H1 (cell line): ENCODE measurements at regions not wholly inside any gene's neighbourhood (a gene's known extent, or its start where the extent isn't known, plus 50 kb on each side); places are given as distances from the start of the nearest gene placed in this dataset.

Experiments
- ASH2L ChIP-seq: fragments of 200-600, 300-600 bp; sonication (generic); IDR thresholded peaks from one replicate; pipeline ENCODE4 v1.7.1; 2017; ENCODE audit warnings: low read length
- EP300 ChIP-seq, 2 experiments: IDR thresholded peaks; 1 replicate in 1 of 2; 2 replicates in 1 of 2; pipeline ENCODE4 v1.6.1; 2011 to 2012; ENCODE audit warnings: low read depth in 2 of 2, low read length in 2 of 2, mild to moderate bottlenecking in 2 of 2, borderline replicate concordance in 1 of 2, inconsistent platforms in 1 of 2, moderate library complexity in 1 of 2
- EZH2 ChIP-seq: fragments of 200-600 bp; sonication (generic); IDR thresholded peaks from 2 replicates; pipeline ENCODE4 v1.7.1; 2012; ENCODE audit warnings: low read depth, mild to moderate bottlenecking, moderate library complexity, low read length, inconsistent platforms; ENCODE audit not compliant: severe bottlenecking
- GABPA ChIP-seq: IDR thresholded peaks from 2 replicates; pipeline ENCODE4 v1.6.1; 2011; ENCODE audit warnings: mild to moderate bottlenecking, low read length, moderate library complexity, borderline replicate concordance; ENCODE audit not compliant: insufficient read depth
- GTF2F1 ChIP-seq: IDR thresholded peaks from 2 replicates; pipeline ENCODE4 v1.6.1; 2012; ENCODE audit warnings: low read depth, low read length, improper control_type of control experiment, borderline replicate concordance
- SIN3A ChIP-seq, 2 experiments: IDR thresholded peaks in 1 of 2; conservative IDR thresholded peaks in 1 of 2; 2 replicates each; pipeline ENCODE4 v1.6.1; 2011 to 2012; ENCODE audit warnings: low read length in 2 of 2, improper control_type of control experiment in 1 of 2, low read depth in 1 of 2, mild to moderate bottlenecking in 1 of 2
- SRF ChIP-seq: IDR thresholded peaks from 2 replicates; pipeline ENCODE4 v1.6.1; 2011; ENCODE audit warnings: mild to moderate bottlenecking, low read depth, low read length, moderate library complexity
- TF ChIP-seq, protein P1 (sequence below), 3 experiments: IDR thresholded peaks; 1 replicate in 2 of 3; 2 replicates in 1 of 3; pipeline versions ENCODE4 v1.5.1 to v1.6.1; 2011; ENCODE audit warnings: low read length in 3 of 3, mild to moderate bottlenecking in 3 of 3, inconsistent platforms in 2 of 3, low read depth in 1 of 3, moderate library complexity in 1 of 3; ENCODE audit not compliant: insufficient read depth in 1 of 3; ENCODE audit errors: control extremely low read depth in 1 of 3
- TF ChIP-seq, protein P2 (sequence below): IDR thresholded peaks from 2 replicates; pipeline ENCODE4 v1.6.1; 2011; ENCODE audit warnings: low read depth, mild to moderate bottlenecking, low read length; ENCODE audit not compliant: insufficient read depth

- TF ChIP-seq, protein P1, sequence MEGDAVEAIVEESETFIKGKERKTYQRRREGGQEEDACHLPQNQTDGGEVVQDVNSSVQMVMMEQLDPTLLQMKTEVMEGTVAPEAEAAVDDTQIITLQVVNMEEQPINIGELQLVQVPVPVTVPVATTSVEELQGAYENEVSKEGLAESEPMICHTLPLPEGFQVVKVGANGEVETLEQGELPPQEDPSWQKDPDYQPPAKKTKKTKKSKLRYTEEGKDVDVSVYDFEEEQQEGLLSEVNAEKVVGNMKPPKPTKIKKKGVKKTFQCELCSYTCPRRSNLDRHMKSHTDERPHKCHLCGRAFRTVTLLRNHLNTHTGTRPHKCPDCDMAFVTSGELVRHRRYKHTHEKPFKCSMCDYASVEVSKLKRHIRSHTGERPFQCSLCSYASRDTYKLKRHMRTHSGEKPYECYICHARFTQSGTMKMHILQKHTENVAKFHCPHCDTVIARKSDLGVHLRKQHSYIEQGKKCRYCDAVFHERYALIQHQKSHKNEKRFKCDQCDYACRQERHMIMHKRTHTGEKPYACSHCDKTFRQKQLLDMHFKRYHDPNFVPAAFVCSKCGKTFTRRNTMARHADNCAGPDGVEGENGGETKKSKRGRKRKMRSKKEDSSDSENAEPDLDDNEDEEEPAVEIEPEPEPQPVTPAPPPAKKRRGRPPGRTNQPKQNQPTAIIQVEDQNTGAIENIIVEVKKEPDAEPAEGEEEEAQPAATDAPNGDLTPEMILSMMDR (IDR thresholded peaks at IDR 0.05; ENCODE audit: control extremely low read depth in 1 of 3, insufficient read depth in 1 of 3, low read depth in 1 of 3, low read length in 3 of 3), result peak in 2 of 3 experiments; percentile 63 to 75; a peak in 3 of 4 replicates
- TF ChIP-seq EP300 (IDR thresholded peaks at IDR 0.05; ENCODE audit: borderline replicate concordance in 1 of 2, low read depth in 2 of 2, low read length in 2 of 2), result no peak
- TF ChIP-seq SIN3A (conservative IDR thresholded peaks at IDR 0.05 in 1 of 2, IDR thresholded peaks at IDR 0.05 in 1 of 2; ENCODE audit: low read depth in 1 of 2, low read length in 2 of 2), result no peak
- TF ChIP-seq GTF2F1, result no peak
- no peak for TF ChIP-seq GABPA
- TF ChIP-seq, protein P2, sequence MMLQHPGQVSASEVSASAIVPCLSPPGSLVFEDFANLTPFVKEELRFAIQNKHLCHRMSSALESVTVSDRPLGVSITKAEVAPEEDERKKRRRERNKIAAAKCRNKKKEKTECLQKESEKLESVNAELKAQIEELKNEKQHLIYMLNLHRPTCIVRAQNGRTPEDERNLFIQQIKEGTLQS, result no peak
- no peak for TF ChIP-seq ASH2L
- no peak for TF ChIP-seq EZH2
- TF ChIP-seq SRF, result no peak
Measured at GRCh38 chr4:53706422-53707032, 115.2 kb upstream of the LNX1 start.
